H1 (cell line): ENCODE measurements at regions not wholly inside any gene's neighbourhood (a gene's known extent, or its start where the extent isn't known, plus 50 kb on each side); places are given as distances from the start of the nearest gene placed in this dataset.

Experiments used
- CTCF ChIA-PET: fragments of 300-600 bp; sonication (Branson Sonifier 250); formaldehyde crosslinking; loops from one replicate; lab custom pipeline; 2021; ENCODE audit not compliant: partially characterized antibody; lab: Charles Lee
- POLR2A ChIA-PET: fragments of 300-600 bp; sonication (Branson Sonifier 250); formaldehyde crosslinking; loops from one replicate; lab custom pipeline; 2021; ENCODE audit warnings: inconsistent platforms; ENCODE audit not compliant: partially characterized antibody; lab: Charles Lee
- DNase-seq, 2 experiments: peaks; one replicate each; pipeline versions ENCODE4 v3.0.0 to v3.0.0-alpha.2; 2010 to 2022; ENCODE audit warnings: low spot score in 2 of 2, low read depth in 1 of 2, mixed read lengths in 1 of 2
- FAIRE-seq: peaks from 2 replicates; lab custom pipeline; 2011; peaks lifted over from hg19 to GRCh38; lab: Jason Lieb, UNC
- H2AFZ ChIP-seq: 2 replicates; pipeline ENCODE4 v1.8.1; 2012; ENCODE audit warnings: low read length, inconsistent platforms
- H2AK5ac ChIP-seq: 2 replicates; pipeline ENCODE4 v1.6.1; 2013; ENCODE audit warnings: low read depth, low read length
- H2BK120ac ChIP-seq: replicated peaks from 2 replicates; pipeline ENCODE3; 2013; ENCODE audit warnings: low read depth, low read length, inconsistent platforms
- H2BK12ac ChIP-seq: 2 replicates; pipeline ENCODE4 v1.6.1; 2013; ENCODE audit warnings: low read depth, low read length
- H2BK15ac ChIP-seq: 2 replicates; pipeline ENCODE4 v1.6.1; 2013; ENCODE audit warnings: low read length
- H2BK20ac ChIP-seq: 2 replicates; pipeline ENCODE4 v1.6.1; 2013; ENCODE audit warnings: low read length
- H2BK5ac ChIP-seq: 2 replicates; pipeline ENCODE4 v1.6.1; 2013; ENCODE audit warnings: low read depth, low read length
- H3K14ac ChIP-seq: 2 replicates; pipeline ENCODE4 v1.6.1; 2013; ENCODE audit warnings: inconsistent platforms; ENCODE audit not compliant: insufficient read length
- H3K18ac ChIP-seq: 2 replicates; pipeline ENCODE4 v1.6.1; 2013; ENCODE audit warnings: low read length; ENCODE audit errors: extremely low read depth
- H3K23ac ChIP-seq: 2 replicates; pipeline ENCODE4 v1.6.1; 2013; ENCODE audit warnings: inconsistent platforms; ENCODE audit not compliant: insufficient read length
- H3K23me2 ChIP-seq: 2 replicates; pipeline ENCODE4 v1.6.1; 2013; ENCODE audit warnings: low read depth, low read length
- H3K27ac ChIP-seq: 2 replicates; pipeline ENCODE4 v1.6.1; 2011; ENCODE audit warnings: low read depth, low read length, inconsistent platforms
- H3K27me3 ChIP-seq, 4 experiments: replicated peaks in 1 of 4; 1 replicate in 1 of 4; 2 replicates in 3 of 4; pipeline versions ENCODE4 v1.6.1 to v1.8.1; 2011 to 2013; ENCODE audit warnings: low read length in 3 of 4, mild to moderate bottlenecking in 3 of 4, inconsistent platforms in 2 of 4, mixed read lengths in 2 of 4, moderate library complexity in 1 of 4; ENCODE audit not compliant: control insufficient read depth in 3 of 4, insufficient read depth in 3 of 4; ENCODE audit errors: extremely low read depth in 1 of 4
- H3K36me3 ChIP-seq, 4 experiments: 2 replicates each; pipeline versions ENCODE4 v1.6.1 to v1.8.1; 2011 to 2013; ENCODE audit warnings: mild to moderate bottlenecking in 4 of 4, low read length in 3 of 4, moderate library complexity in 2 of 4, control low read depth in 1 of 4, inconsistent platforms in 1 of 4; ENCODE audit not compliant: insufficient read depth in 4 of 4, control insufficient read depth in 2 of 4
- H3K4ac ChIP-seq: replicated peaks from 2 replicates; pipeline ENCODE3; 2013; ENCODE audit warnings: low read length, low read depth, mixed read lengths, inconsistent platforms; ENCODE audit not compliant: insufficient read length
- H3K4me1 ChIP-seq, 4 experiments: replicated peaks in 1 of 4; 1 replicate in 1 of 4; 2 replicates in 3 of 4; pipeline versions ENCODE4 v1.6.1 to v1.8.1; 2011 to 2013; ENCODE audit warnings: low read length in 3 of 4, inconsistent platforms in 2 of 4, mixed read lengths in 1 of 4; ENCODE audit not compliant: insufficient read depth in 4 of 4, control insufficient read depth in 3 of 4
- H3K4me2 ChIP-seq, 2 experiments: 2 replicates each; pipeline versions ENCODE4 v1.6.1 to v1.8.1; 2011 to 2013; ENCODE audit warnings: low read depth in 2 of 2, low read length in 2 of 2, control low read depth in 1 of 2, inconsistent platforms in 1 of 2, mild to moderate bottlenecking in 1 of 2; ENCODE audit not compliant: insufficient read depth in 1 of 2
- H3K4me3 ChIP-seq, 4 experiments: fragments of 200-600, 300-600 bp in 1 of 4; sonication (generic), shearing (Covaris generic), sonication (Bioruptor Twin) in 1 of 4; 2 replicates each; pipeline versions ENCODE4 v1.5.1 to v1.8.1; 2011 to 2016; ENCODE audit warnings: low read length in 4 of 4, low read depth in 3 of 4, control low read depth in 2 of 4, inconsistent platforms in 2 of 4, mild to moderate bottlenecking in 2 of 4, mixed read lengths in 1 of 4, moderate library complexity in 1 of 4; ENCODE audit not compliant: insufficient read depth in 2 of 4; ENCODE audit errors: extremely low read depth in 1 of 4
- H3K56ac ChIP-seq: replicated peaks from 2 replicates; pipeline ENCODE3; 2013; ENCODE audit warnings: low read depth, mild to moderate bottlenecking, mixed read lengths, low read length, inconsistent platforms; ENCODE audit not compliant: insufficient read length
- H3K79me1 ChIP-seq: 2 replicates; pipeline ENCODE4 v1.6.1; 2013; ENCODE audit warnings: low read depth, low read length, control low read depth
- H3K79me2 ChIP-seq, 2 experiments: 2 replicates each; pipeline versions ENCODE4 v1.6.1 to v1.8.1; 2012 to 2013; ENCODE audit warnings: low read length in 2 of 2, mild to moderate bottlenecking in 2 of 2, inconsistent platforms in 1 of 2; ENCODE audit not compliant: insufficient read depth in 2 of 2, control insufficient read depth in 1 of 2
- H3K9ac ChIP-seq, 4 experiments: replicated peaks in 1 of 4; 1 replicate in 1 of 4; 2 replicates in 3 of 4; pipeline versions ENCODE4 v1.6.1 to v1.8.1; 2011 to 2013; ENCODE audit warnings: low read depth in 3 of 4, low read length in 3 of 4, control low read depth in 2 of 4, mild to moderate bottlenecking in 2 of 4, moderate library complexity in 2 of 4, inconsistent platforms in 1 of 4; ENCODE audit errors: extremely low read depth in 1 of 4
- H3K9me3 ChIP-seq, 2 experiments: 2 replicates each; pipeline versions ENCODE4 v1.6.1 to v1.8.1; 2012 to 2013; ENCODE audit warnings: mild to moderate bottlenecking in 2 of 2, moderate library complexity in 2 of 2, control low read depth in 1 of 2, inconsistent platforms in 1 of 2, low read depth in 1 of 2, low read length in 1 of 2, mixed read lengths in 1 of 2; ENCODE audit not compliant: insufficient read depth in 2 of 2
- H4K20me1 ChIP-seq, 2 experiments: replicated peaks in 1 of 2; 2 replicates each; pipeline versions ENCODE3 to v1.8.1; 2011 to 2013; ENCODE audit warnings: inconsistent platforms in 2 of 2, low read length in 2 of 2, mild to moderate bottlenecking in 1 of 2; ENCODE audit not compliant: insufficient read depth in 2 of 2, control insufficient read depth in 1 of 2
- H4K5ac ChIP-seq: 2 replicates; pipeline ENCODE4 v1.6.1; 2013; ENCODE audit warnings: low read length, low read depth, mixed read lengths, inconsistent platforms; ENCODE audit not compliant: insufficient read length
- H4K8ac ChIP-seq: 2 replicates; pipeline ENCODE4 v1.8.0; 2013; ENCODE audit warnings: mild to moderate bottlenecking, moderate library complexity, low read length, inconsistent platforms; ENCODE audit not compliant: insufficient read depth; ENCODE audit errors: extremely low read depth
- H4K91ac ChIP-seq: replicated peaks from 2 replicates; pipeline ENCODE3; 2013; ENCODE audit warnings: low read length, mixed read lengths, inconsistent platforms; ENCODE audit not compliant: insufficient read length
- CEBPB ChIP-seq: IDR thresholded peaks from 2 replicates; pipeline ENCODE4 v1.6.1; 2012; ENCODE audit warnings: low read depth, low read length
- E2F6 ChIP-seq: IDR thresholded peaks from 2 replicates; pipeline ENCODE4 v1.6.1; 2012; ENCODE audit warnings: inconsistent platforms
- EP300 ChIP-seq, 2 experiments: IDR thresholded peaks; 1 replicate in 1 of 2; 2 replicates in 1 of 2; pipeline ENCODE4 v1.6.1; 2011 to 2012; ENCODE audit warnings: low read depth in 2 of 2, low read length in 2 of 2, mild to moderate bottlenecking in 2 of 2, borderline replicate concordance in 1 of 2, inconsistent platforms in 1 of 2, moderate library complexity in 1 of 2
- KDM5A ChIP-seq: fragments of 200-600 bp; IDR thresholded peaks from 2 replicates; pipeline ENCODE4 v1.7.1; 2012; ENCODE audit warnings: mild to moderate bottlenecking, low read length, inconsistent platforms, mixed read lengths
- PHF8 ChIP-seq: fragments of 200-600 bp; sonication (generic); conservative IDR thresholded peaks from 2 replicates; pipeline ENCODE4 v1.7.1; 2012; ENCODE audit warnings: low read depth, mild to moderate bottlenecking, inconsistent platforms, low read length, moderate library complexity
- RFX5 ChIP-seq: IDR thresholded peaks from 2 replicates; pipeline ENCODE4 v1.6.1; 2011; ENCODE audit warnings: low read depth, low read length, improper control_type of control experiment, borderline replicate concordance
- RNF2 ChIP-seq: fragments of 200-900, 300-1000 bp; sonication (generic); IDR thresholded peaks from 2 replicates; pipeline ENCODE4 v1.7.1; 2016; ENCODE audit warnings: borderline replicate concordance, low read depth, mild to moderate bottlenecking, antibody characterized with exemption, low read length; ENCODE audit not compliant: poor library complexity, severe bottlenecking; ENCODE audit errors: missing control alignments
- SP4 ChIP-seq: IDR thresholded peaks from 2 replicates; pipeline ENCODE4 v1.6.1; 2012; ENCODE audit warnings: low read length, inconsistent platforms
- SUZ12 ChIP-seq: fragments of 200-600 bp; sonication (generic); IDR thresholded peaks from 2 replicates; pipeline ENCODE4 v1.6.1; 2012; ENCODE audit warnings: mild to moderate bottlenecking, inconsistent platforms, low read length, moderate library complexity, mixed read lengths
- YY1 ChIP-seq: IDR thresholded peaks from 2 replicates; pipeline ENCODE4 v1.6.1; 2011; ENCODE audit warnings: low read depth, mild to moderate bottlenecking, low read length
- WGBS, 2 experiments: shearing (Covaris generic) in 1 of 2; methylation state at CpG; one replicate each; pipeline versions ENCODE4 v1.1.6 to v1.1.7; 2013 to 2015; ENCODE audit warnings: low lambda C conversion rate in 2 of 2, mixed read lengths in 2 of 2, inconsistent platforms in 1 of 2, low coverage in 1 of 2, missing lambda C conversion rate in 1 of 2; ENCODE audit not compliant: insufficient replicate concordance in 2 of 2, insufficient coverage in 1 of 2, insufficient read length in 1 of 2; ENCODE audit errors: extremely low coverage in 1 of 2, missing lambda C conversion rate in 1 of 2; 5-methylcytosine and 5-hydroxymethylcytosine counted together

DNA sequence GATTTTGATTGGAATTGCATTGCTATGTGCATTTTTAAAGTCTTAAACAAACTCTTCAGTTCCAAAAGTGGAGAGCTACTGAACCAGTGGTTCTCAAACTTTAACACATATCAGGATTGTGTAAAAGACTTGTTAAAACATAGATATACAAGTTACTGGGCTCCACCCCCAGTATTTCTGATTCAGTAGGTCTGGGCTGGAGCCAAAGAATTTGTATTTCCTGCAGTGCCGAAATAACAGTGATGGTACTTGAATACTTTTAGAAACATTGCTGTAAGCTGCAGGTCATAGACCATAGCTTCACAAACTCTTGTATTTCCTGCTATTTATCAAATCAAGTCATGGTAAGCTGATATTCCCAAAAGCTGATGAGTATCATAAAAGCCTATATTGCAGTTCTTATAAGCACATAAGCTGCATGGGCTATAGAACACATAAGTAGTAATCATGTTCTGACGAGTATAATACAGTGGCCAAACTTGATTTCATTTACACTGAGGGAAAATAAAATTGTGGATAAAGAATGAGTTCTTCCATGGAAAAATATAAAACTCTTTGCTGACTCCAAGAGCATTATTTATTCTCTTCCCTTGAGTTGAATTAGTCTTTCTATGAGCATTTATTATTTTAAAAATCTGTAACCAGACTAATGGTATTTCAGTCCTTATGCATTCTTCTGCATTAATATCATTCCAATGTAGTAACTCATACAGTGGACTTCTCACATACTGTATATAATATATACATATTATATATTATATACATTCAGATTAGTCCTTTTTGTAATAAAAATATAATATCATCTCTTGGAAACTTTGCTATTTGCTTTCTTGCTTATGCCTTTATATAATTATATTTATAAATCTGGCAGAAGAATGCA is 550.5 kb upstream of the AGTR1 start:
- Histone ChIP-seq H2BK5ac (no peak overlapping the region), H4K91ac (no peak overlapping the region), H2BK120ac (no peak overlapping the region), H3K9ac (no peak overlapping the region), H3K23me2 (no peaks in the 10 kb centered on the region), H3K79me1 (no peaks in the 10 kb centered on the region), H4K20me1 (no peaks in the 10 kb centered on the region), H3K9me3 (no peaks in the 10 kb centered on the region), H3K79me2 (no peaks in the 10 kb centered on the region), H4K8ac (no peak overlapping the region), H3K14ac (no peak overlapping the region), H3K36me3 (peaks cover 0 to 6% (median 0%) of the 10 kb centered on the region in 4 experiments; a peak in 1 of 8 replicates), H3K23ac (no peak overlapping the region), H2BK15ac (no peak overlapping the region), H3K4ac (no peak overlapping the region), H3K27ac (no peak overlapping the region), H3K56ac (no peak overlapping the region), H2BK12ac (no peak overlapping the region), H3K4me3 (no peak overlapping the region), H2AK5ac (no peak overlapping the region), H4K5ac (no peak overlapping the region), H2BK20ac (no peak overlapping the region), H3K4me1 (peaks cover 0 to 8% (median 3%) of the 10 kb centered on the region in 4 experiments; a peak in 2 of 7 replicates), H2AFZ (no peak overlapping the region), H3K27me3 (no peaks in the 10 kb centered on the region), H3K4me2 (no peak overlapping the region), H3K18ac (no peak overlapping the region)
- 94% methylated on average over 2 of the region's 2 CpGs; no CpG with 5 or more reads in 1 of the 2 experiments for WGBS, 2 experiments
- CTCF ChIA-PET: interaction anchor here (0.7 kb wide), 1 partner anchor 96 kb away, joined by 3 read pairs; no protein-coding TSS in a partner anchor
- POLR2A ChIA-PET: no interaction called here
- DNase-seq (no peak), FAIRE-seq (no peak)
- TF ChIP-seq SUZ12 (no peak), RNF2 (no peak), SP4 (no peak), PHF8 (no peak), RFX5 (no peak), YY1 (no peak), E2F6 (no peak), KDM5A (no peak), EP300 (IDR thresholded peaks at IDR 0.05; ENCODE audit: borderline replicate concordance in 1 of 2, low read depth in 2 of 2, low read length in 2 of 2) (no peak), CEBPB (no peak)
